NB4 (cell line): ENCODE measurements at regions not wholly inside any gene's neighbourhood (a gene's known extent, or its start where the extent isn't known, plus 50 kb on each side); places are given as distances from the start of the nearest gene placed in this dataset.

Experiments used
- CTCF ChIP-seq: IDR thresholded peaks from one replicate; pipeline ENCODE4 v1.5.1; 2012; ENCODE audit warnings: low read depth, low read length
- MAX ChIP-seq: IDR thresholded peaks from 2 replicates; pipeline ENCODE4 v1.6.1; 2011; ENCODE audit warnings: low read depth, low read length
- MYC ChIP-seq: IDR thresholded peaks from 2 replicates; pipeline ENCODE4 v1.6.1; 2011; ENCODE audit warnings: low read depth, low read length
- POLR2A ChIP-seq: IDR thresholded peaks from 2 replicates; pipeline ENCODE4 v1.6.1; 2011; ENCODE audit warnings: mild to moderate bottlenecking; ENCODE audit not compliant: insufficient read length; ENCODE audit errors: extremely low read depth

GRCh38 chr6:74480561-74480960, 725.3 kb downstream of the COL12A1 start:
- TF ChIP-seq POLR2A, result no peak
- no peak for TF ChIP-seq CTCF
- no peak for TF ChIP-seq MAX
- no peak for TF ChIP-seq MYC
